ENCODE measurements at regions not wholly inside any gene's neighbourhood (a gene's known extent, or its start where the extent isn't known, plus 50 kb on each side); places are given as distances from the start of the nearest gene placed in this dataset.

DNA sequence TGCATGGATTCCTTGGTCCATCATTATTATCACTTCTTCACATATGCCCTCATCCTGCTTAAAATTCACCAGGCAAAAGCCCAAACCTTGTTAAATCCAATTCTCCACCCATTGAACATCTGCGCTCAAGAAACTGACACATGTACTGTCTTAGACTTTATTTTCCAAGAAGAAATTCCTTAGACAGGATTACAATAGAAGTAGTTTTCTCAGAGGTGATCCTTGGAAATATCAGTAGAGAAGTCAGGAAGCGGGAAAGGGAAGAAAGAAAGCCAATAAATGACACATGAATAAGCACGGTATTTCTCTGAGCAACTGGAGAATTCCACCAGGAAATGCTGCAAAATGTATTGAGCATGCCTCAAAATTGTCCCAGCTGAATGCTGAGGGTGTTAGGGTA lies 90.2 kb downstream of the FOXD1 start:
- dilution Hi-C loops (cut with MboI; ENCODE audit: extremely low pct_ligation_motif_present, low sequenced_read_pairs), result no loop called here
- Histone ChIP-seq H3K36me3 (ENCODE audit: control insufficient read depth in 2 of 2, extremely low read depth in 1 of 2, insufficient read depth in 2 of 2, low read length in 2 of 2) (no peaks in the 10 kb centered on the region), H3K9me3 (replicated peaks; ENCODE audit: control insufficient read depth, insufficient read depth, low read length) (no peaks in the 10 kb centered on the region), H4K20me1 (replicated peaks; ENCODE audit: control insufficient read depth, extremely low read depth, insufficient read depth, low read length) (no peaks in the 10 kb centered on the region), H3K4me2 (ENCODE audit: insufficient read depth, low read length) (no peak overlapping the region), H3K4me3 (replicated peaks in 1 of 3; ENCODE audit: insufficient read depth in 1 of 3, low read depth in 1 of 3, low read length in 3 of 3) (no peak overlapping the region), H3K4me1 (ENCODE audit: control insufficient read depth, extremely low read depth, insufficient read depth, low read length) (no peaks in the 10 kb centered on the region), H3K27me3 (ENCODE audit: control insufficient read depth in 2 of 2, insufficient read depth in 2 of 2, low read length in 2 of 2) (peaks cover 46 to 51% of the 10 kb centered on the region in 2 experiments), H3K79me2 (ENCODE audit: control insufficient read depth, insufficient read depth, low read length) (no peaks in the 10 kb centered on the region), H3K9ac (replicated peaks; ENCODE audit: extremely low read depth, insufficient read depth, low read length) (no peak overlapping the region), H3K27ac (ENCODE audit: insufficient read depth, low read depth, low read length) (no peak overlapping the region), H2AFZ (ENCODE audit: low read depth, low read length) (no peak overlapping the region), H3K9me1 (replicated peaks; ENCODE audit: control insufficient read depth, extremely low read depth, insufficient read depth, low read length) (no peaks in the 10 kb centered on the region)
- ChIA-PET CTCF (no interaction called here), POLR2A (no interaction called here)
- FAIRE-seq, result no peak
- DNase-seq (ENCODE audit: low read depth, low spot score), result no peak
- TF ChIP-seq GATA2 (IDR thresholded peaks at IDR 0.05; ENCODE audit: insufficient read depth, insufficient read length, low read depth, low read length), result no peak
- TF ChIP-seq POLR2A (IDR thresholded peaks at IDR 0.05; ENCODE audit: low read depth, low read length), result no peak
- TF ChIP-seq, protein P1, sequence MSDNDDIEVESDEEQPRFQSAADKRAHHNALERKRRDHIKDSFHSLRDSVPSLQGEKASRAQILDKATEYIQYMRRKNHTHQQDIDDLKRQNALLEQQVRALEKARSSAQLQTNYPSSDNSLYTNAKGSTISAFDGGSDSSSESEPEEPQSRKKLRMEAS (IDR thresholded peaks at IDR 0.05; ENCODE audit: insufficient read depth, insufficient read length), result no peak
- TF ChIP-seq MYC (IDR thresholded peaks at IDR 0.05; ENCODE audit: low read depth, low read length), result no peak
- no peak for TF ChIP-seq EZH2 (IDR thresholded peaks at IDR 0.05; ENCODE audit: borderline replicate concordance, low read depth, low read length, severe bottlenecking)
- TF ChIP-seq, protein P2, sequence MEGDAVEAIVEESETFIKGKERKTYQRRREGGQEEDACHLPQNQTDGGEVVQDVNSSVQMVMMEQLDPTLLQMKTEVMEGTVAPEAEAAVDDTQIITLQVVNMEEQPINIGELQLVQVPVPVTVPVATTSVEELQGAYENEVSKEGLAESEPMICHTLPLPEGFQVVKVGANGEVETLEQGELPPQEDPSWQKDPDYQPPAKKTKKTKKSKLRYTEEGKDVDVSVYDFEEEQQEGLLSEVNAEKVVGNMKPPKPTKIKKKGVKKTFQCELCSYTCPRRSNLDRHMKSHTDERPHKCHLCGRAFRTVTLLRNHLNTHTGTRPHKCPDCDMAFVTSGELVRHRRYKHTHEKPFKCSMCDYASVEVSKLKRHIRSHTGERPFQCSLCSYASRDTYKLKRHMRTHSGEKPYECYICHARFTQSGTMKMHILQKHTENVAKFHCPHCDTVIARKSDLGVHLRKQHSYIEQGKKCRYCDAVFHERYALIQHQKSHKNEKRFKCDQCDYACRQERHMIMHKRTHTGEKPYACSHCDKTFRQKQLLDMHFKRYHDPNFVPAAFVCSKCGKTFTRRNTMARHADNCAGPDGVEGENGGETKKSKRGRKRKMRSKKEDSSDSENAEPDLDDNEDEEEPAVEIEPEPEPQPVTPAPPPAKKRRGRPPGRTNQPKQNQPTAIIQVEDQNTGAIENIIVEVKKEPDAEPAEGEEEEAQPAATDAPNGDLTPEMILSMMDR (IDR thresholded peaks at IDR 0.05; ENCODE audit: extremely low read depth in 1 of 2, insufficient read depth in 1 of 2, low read depth in 1 of 2, low read length in 2 of 2), result no peak
- TF ChIP-seq FOS (IDR thresholded peaks at IDR 0.05; ENCODE audit: borderline replicate concordance, insufficient read depth, low read length), result no peak
- no peak for TF ChIP-seq JUN (IDR thresholded peaks at IDR 0.05; ENCODE audit: borderline replicate concordance, insufficient read depth, insufficient read length, low read depth)
- no peak for TF ChIP-seq POLR2AphosphoS5 (IDR thresholded peaks at IDR 0.05; ENCODE audit: insufficient read depth, low read depth, low read length)
- intact Hi-C loops (cut with micrococcal nuclease), result no loop called here
- no TSS peak for BruUV-seq (replicated peaks)
